Hematopoietic multipotent progenitor cell treated with erythropoietin and hydrocortisone succinate and interleukin-3 and kit ligand, for 17 days (in vitro differentiated cells): ENCODE measurements at regions not wholly inside any gene's neighbourhood (a gene's known extent, or its start where the extent isn't known, plus 50 kb on each side); places are given as distances from the start of the nearest gene placed in this dataset.
"Not testable (repeated sequence)": the region's sequence is repeated elsewhere in the genome, so short reads cannot be mapped to it uniquely, and the experiment has no call there.

ENCODE experiments used
- DNase-seq: peaks from one replicate; pipeline ENCODE4 v3.0.0-alpha.2; 2015; ENCODE audit warnings: low spot score

DNA sequence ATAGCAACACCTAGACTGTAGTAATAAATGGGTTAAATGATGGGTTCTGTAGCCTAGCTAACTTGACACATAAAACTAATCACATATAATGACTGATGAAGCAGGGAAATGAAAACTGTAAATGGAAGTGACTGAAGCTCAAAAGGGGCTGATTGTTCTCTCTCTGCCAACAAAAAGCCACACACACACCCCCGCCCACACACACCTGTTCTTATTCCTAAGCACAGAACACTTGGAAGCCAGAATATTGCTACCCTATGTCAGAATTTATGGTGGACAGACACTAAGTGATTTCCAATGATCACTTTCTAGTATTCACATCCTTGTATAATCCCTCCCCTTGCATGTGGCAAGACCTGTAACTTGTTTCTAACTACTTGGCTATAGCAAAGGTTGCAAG is 603.5 kb downstream of the UTRN start:
- DNase-seq, result no peak

DNA sequence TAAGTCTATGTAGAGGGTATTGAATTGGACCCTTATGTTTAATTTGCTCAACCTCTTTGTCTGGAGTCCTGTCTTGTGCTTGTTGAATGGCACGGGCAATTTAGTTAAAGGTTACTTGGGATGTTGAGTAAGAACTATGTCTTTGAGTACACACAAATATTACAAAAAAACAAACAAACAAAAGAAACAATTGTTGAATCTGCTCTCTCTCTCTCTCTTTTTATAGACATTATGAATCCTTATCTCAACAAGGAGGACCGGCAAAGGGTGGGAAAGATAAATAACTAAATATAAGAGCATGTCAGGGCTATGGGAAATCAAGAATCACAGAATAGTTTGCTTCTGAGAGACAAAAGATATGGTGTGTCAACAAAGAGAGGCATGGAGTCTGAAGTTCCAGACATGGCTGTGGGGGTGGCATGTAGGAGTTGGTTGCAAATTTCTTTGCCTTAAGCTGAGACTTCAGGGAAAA is 608.6 kb downstream of the UTRN start:
- no peak for DNase-seq

DNA sequence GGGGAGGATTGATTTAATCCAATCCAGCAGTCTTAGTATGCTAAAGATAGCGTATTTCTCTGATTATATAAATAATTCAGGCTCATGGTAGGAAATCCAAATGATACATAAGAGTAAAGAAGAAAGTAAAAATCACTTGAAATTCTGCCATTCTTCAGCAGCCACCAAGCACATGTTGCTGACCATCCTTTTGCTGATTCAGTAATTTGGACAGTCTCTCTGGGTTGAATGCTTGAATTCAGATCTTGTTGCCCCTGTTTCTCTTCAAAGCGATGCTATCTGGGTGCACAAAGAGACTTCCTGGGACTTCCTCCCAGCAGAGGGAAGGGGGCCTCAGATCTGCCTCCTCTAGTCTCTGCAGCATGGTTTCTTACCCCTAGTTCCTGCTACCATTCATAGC is 609.1 kb downstream of the UTRN start:
- DNase-seq, result no peak

DNA sequence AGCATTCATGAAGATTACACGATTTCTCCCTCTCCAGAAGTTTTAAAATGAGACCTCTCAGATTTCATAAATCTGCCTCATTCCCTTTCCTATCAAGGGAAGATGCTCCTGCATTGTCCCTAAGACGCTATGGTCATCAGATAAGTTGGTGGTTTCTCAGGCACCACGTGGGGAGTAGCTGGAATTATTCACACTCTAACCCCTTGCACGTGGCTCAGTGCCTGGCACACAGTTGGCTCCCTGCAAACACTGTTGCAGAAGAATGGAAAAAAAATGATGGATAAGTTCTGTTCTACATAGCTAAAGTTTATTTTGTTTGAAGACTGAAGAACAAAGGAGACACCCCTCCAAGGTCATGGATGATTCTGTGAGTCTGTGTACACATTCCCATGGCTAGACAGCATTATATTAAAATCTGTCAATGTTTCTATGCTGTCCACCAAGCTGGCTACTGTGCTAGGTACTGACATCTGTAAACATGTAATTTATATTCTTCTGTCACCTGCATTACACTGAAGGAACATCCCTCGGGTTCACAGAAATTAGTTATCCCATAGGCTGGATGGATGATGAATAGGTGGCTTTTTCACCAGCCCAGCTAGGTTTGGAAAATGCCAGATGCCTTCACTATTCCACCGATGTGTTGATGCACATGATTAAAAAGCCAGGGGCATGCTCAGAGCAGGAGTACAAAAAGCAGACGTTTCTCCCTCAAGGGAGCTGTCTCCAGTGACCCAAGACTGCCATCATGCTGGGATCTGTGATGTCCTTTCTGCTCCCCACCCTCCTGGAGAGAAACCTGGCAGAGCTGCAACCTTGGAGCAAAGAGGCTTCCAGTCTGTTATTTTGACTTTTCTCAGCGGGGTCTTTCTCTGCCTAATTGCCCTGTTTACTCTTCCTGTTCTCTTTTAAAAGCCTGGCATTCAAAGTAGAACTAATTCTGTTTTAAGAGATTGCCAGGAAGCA is 610.5 kb downstream of the UTRN start:
- no peak for DNase-seq

DNA sequence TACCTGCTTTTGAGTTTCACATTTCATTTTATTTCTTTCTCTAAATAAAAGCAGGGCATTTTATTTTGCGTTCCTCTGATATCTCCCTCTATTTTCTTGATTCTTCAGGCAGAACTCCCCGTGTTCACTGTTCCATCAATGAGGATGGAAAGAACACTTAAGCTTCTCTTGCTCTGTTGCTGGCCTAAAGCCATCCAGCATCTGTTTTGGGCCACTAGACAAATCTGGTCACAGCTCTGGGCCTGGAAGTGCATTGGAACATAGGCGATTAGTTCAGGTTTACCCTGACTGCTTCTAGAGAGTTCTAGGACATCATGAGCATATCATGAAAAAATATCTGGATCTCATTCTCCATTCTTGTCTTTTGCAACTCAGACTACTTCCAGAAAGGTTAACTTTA is 611.2 kb downstream of the UTRN start:
- DNase-seq, result no peak

DNA sequence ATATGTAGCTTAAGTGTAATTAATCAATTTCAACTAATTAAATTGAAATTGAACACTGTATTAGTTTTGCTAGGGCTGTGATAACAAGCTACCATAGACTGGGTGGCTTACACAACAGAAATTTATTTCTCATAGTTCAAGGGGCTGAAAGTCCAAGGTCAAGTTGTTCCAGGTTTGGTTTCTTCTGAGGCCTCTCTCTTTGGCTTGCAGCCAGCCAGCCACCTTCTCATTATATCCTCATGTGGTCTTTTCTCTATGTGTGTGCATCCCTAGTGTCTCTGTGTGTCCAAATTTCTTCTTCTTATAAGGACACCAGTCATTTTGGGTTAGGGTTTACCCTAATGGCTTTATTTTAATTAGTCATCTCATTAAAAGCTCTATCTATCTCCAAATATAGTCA is 611.7 kb downstream of the UTRN start:
- no peak for DNase-seq

DNA sequence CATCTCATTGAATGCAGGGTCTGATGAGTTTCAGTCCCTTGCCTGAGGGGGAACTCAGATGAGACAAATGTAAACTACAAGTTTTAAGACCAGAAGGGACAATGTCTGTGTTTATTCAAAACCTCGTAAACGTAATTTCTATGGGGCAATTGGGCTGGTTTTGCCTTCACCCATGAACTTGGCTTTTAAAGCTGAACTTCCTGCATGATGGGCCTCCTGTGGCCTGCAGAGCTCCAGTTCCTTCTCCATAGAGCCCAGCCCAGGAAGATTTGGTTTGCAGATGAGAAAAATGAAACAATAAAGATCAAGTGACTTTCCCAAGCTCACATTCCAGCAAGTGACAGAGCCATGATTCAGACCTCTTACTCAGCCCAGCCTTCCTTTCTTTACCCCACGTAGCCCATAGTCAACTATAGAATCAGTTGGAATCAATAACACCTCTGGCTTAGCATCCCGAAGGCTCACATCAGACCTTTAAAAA is 612.3 kb downstream of the UTRN start:
- no peak for DNase-seq

DNA sequence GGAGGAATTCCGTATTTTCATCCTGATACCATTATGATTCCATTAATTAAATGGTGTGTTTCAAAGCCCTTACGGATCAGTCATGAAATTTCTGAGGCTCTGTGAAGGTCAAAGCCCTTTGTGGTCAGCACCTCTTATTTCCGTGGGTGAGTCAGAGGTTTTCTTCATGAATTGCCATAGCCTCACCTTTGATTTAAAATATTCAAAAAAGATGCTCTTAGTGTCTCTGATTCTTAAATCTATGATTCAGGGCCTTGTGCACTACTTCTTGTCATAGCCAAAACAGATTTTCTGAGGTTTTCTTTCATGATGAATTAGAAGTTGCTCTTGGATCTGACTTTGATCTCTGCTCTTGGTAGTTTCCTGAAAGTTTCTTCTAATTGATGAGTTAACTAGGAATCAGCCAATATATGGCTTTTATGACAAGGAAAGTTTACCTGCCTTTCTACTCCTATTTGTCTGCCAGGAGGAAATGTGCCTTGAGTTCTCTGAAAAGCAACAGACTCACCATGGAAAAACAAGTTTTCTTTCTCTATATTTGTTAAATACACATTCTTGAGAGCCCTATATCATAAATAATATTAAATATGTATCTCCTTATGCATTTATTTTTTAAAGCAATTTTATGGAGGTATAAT is 613.0 kb downstream of the UTRN start:
- DNase-seq, result no peak

DNA sequence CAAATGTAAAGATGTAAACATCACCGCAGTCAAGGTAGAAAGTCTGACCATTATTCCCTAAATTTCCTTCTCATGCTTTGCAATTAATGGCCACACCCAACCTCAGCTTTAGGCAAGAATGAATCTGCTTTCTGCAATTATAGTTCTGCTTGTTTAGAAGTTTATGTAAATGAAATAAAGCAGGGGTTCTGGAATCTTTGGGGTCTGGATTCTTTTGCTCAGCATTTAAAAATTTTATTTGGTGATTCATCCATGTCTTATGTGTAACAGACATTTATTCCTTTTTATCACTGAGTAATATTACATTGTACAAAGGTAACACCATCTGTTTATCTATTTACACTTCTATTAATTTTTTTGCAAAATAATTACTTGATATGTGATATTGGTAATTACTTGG is 613.6 kb downstream of the UTRN start:
- no peak for DNase-seq

DNA sequence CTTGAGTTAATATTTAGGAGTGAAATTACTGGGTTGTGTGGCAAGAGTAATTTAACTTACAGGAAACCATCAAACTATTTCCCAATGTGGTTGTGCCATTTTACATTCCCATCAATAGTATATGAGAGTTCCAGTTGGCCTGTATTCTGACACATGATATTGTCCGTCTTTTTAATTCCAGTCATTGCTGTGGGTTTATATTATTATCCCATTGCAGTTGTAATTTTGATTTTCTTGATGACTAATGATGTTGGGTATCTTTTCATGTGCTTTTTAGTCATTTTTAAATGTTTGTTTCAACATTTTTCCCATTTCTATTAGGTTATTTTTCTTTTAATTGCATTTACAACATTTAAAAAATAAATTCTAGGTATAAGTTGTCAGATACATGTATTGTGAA is 614.0 kb downstream of the UTRN start:
- no peak for DNase-seq

DNA sequence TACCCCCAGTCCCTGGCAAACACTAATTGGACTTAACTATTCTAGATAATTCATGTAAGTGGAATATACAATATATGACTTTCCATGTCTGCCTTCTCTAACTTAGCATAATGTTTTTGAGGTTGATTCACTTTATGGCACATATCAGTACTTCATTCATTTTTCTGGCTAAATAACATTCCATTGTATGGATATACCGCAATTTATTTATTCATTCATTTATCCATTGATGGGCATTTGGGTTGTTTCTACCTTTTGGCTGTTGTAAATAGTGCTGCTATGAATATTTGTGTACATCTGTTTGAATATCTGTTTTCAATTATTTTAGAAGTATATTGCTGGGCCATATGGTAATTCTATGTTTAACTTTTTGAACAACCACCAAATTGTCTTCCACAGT is 616.3 kb downstream of the UTRN start:
- no peak for DNase-seq

DNA sequence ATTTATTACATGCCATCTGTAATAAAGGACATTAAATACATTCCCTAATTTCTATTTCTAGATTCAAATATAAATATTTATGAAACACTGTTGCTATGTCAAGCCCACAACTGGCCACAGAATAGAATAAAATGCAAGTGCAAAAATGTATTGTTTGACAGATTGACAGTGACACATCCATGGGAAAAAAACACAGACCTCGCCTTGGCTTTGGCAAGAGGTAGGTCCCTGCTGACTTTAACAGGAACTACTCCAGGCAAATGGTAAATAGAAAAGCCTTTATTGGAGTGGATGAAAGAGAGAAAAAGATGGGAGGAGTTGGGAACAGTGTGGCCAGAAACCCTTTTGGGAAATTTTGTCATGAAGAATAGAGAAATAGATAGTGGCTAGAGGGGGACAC is 622.9 kb downstream of the UTRN start:
- DNase-seq, result no peak

DNA sequence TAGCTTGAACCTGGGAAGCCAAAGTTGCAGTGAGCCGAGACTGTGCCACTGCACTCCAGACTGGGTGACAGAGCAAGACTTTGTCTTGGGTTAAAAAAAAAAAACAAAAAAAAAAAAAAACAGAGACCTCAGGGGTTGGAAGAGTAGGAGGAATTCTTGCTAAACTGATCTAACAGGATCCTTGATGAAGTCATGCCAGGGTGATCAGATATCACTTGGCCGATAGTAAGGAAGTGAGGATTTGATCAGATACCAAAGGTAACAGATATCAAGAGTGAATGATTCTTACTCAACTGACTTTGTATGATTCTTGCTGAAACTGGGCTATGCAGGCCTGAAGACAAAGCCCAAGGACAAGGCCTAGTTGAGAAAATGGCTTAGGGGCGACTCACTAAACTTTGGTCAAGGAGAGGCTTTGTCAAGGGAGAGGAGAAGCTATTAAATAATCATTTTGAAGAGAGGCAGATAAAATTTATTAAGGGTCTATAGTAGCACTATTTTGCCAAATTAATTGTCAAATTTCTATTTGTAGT is 624.7 kb downstream of the UTRN start:
- DNase-seq, result no peak

DNA sequence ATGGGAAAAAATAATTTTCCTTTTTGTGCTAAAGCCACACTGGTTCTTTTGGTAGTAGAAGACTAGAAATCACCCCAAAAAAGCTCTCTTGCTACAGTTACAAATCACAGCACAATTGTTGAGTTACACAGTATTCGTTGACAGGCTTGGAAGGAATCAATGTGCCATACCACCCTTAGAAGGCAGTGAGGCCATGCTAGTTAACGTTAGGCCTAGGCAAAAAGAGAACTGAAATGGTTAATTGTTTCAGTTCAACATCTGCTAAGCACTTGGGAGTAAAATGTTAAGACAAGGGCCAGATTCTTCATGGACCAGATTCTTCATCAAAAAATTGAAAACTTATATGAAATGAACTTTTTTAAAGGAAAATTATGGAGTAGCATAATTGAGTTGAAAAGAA is 626.2 kb downstream of the UTRN start:
- no peak for DNase-seq

DNA sequence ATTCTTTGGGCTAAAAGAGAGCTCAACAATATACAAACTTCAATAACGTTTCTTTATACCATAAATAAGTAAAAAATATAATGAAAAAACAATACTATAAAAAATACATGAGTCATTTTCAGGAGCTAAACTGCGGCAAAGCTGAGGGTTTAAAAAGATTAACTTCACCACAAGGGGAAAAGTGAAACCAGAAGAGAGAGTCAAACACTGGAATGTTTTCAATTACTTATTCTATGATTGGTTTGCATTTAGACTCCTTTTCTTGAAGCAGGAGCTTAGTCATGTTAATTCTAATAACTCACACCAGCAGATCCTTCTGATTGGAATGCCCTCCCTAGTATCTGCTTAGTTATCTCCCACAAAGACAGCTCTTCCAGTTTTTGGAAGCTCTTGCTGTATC is 627.3 kb downstream of the UTRN start:
- no peak for DNase-seq

DNA sequence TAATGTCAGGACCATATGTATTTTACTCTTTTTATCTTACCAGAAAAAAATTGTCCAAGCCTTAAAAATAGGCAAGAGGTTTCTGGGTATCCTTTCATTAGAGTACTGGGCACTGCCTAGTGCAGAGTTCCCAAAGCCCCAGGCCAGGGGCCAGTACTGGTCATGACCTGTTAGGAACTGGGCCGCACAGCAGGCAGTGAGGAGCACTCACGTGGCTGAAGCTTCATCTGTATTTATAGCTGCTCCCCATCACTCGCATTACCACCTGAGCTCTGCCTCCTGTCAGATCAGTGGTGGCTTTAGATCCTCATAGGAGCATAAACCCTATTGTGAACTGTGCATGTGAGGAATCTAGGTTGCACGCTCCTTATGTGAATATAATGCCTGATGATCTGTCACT is 632.9 kb downstream of the UTRN start:
- DNase-seq, result no peak

DNA sequence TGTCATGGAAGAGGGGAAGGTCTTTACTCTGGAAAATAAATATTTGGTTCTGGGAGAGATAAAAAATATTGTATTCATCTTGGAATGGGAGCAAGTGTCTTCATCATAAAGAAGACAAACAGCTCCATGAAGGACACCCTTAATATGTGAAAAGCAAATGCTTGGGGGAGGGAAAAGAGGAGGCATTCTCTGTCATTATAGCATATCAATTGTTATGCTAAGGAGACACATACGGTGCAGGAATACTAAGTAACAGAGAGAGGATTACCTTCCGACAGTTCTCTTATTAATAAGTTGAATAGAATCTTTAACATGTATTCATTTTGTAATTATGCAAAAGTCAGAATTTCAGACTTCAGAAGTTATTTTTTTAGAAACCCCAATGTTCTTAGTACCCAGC is 634.4 kb downstream of the UTRN start:
- DNase-seq, result no peak

DNA sequence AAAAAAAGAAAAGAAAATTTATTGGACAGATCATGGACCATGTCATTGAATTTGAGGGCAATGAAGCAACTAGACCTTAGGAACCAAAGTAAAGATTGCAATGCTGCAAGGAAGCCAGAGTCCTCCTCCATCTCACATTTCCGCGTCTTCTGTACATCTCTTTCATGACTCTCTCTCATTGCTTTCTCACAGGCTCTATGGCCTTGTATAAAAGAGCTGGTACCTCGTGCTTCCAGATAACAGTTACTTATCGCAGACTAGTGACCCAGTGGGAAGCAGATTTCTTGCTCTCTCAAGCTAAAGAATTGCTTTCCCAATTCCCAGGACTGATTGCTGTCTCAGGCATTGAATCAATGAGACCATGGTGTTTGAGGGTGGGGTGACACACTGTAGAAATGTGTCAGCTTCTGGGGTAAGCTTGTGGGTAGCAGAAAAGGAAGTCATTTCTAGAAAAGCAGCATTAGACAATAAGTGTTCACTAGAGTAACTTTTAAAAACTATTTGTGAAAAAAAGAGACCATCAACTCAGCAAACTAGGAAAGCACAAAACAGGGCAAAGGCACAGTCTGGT is 635.3 kb downstream of the UTRN start:
- DNase-seq, result no peak

DNA sequence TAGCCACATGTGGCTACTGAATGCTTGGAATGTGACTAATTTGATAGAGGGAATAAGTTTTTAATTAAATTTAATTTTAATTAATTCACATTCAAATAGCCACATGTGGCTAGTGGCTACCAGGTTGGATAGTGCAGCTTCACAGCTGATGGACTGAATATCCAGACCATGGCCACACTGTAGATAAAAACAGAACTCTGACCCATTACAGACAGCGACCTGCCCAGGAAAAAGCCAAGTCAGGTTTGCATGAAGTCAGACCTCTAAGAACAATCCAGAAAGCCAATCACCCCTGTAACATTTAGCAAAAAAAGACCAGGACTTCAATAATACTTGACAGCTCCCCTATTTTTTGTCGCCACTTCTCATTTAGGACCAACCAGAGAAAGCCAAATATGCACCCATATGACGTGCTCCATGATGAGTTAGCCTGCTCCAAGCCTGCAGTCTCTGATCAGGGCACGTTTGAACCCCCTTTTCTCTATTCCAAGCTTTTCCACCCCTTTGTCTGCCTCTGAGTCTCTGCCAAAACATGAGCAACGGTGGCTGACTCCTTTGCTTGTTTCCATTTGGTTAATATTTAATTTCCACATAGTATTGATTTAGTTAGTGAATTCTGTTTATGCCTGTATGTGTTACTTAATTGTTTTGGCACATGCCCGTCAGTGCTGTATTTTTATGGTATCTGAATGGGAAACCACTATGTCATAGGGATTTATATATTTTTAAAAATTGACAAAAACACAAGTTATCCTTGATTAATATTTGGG is 636.3 kb downstream of the UTRN start:
- no peak for DNase-seq

DNA sequence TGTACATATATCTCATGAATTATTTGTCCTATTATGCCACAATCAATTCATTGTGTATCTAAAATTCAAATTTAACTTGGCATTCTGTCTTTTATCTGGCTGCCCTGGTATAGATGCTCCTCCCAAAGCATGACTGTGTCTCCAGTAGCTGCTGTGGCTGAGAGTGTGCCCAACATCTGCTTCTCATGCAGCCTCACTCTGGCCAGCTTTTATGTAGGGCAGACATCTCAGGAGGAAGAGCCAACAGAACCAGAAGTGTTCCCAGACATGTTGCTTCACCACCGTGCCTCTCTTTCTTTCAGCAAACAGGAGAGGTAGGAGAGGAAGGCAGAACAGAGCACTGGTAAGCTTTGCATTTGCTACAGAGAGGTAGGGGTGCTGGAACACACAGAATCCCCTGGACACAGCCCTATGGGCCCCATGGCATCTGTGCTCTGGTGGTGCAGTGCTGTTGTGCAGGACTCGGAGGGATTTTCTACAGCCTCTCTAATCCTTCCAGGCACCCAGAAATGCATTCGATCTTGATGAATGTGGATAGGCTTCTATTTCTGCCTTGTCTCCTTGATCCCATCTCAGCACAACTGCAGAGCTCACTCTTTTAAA is 637.1 kb downstream of the UTRN start:
- DNase-seq, result no peak

DNA sequence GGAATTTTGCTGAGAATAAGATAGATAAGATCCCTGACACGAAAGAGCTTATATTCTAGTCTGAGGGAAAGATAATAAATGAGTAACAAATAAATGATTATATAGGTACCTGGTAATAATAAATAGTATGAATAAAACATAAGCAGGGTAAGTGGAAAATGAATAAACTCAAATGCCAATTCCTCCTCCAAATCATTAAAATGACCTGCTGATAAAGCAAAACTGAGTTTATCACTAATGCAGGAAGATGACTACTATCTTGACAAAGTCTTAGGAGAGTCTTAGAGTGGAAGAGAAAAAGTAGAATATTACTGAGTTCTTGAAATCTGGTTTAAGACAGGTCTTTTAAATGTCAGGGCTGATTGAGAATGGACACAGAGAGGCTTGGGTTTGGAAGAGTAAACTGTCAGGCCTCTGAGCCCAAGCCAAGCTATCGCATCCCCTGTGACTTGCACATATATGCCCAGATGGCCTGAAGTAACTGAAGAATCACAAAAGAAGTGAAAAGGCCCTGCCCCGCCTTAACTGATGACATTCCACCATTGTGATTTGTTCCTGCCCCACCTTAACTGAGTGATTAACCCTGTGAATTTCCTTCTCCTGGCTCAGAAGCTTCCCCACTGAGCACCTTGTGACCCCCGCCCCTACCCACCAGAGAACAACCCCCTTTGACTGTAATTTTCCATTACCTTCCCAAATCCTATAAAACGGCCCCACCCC is 637.8 kb downstream of the UTRN start:
- DNase-seq, result not testable (repeated sequence)
